Smooth muscle cell (in vitro differentiated cells): ENCODE measurements at regions not wholly inside any gene's neighbourhood (a gene's known extent, or its start where the extent isn't known, plus 50 kb on each side); places are given as distances from the start of the nearest gene placed in this dataset.
"Not testable (repeated sequence)": the region's sequence is repeated elsewhere in the genome, so short reads cannot be mapped to it uniquely, and the experiment has no call there.

ENCODE experiments used
- DNase-seq: peaks from one replicate; lab custom pipeline; 2025; ENCODE audit not compliant: unreplicated experiment; lab: John Stamatoyannopoulos, UW
- H2AFZ ChIP-seq: fragments of 200-600 bp; sonication (generic); 2 replicates; pipeline ENCODE4 v1.6.0; 2016; ENCODE audit warnings: antibody characterized with exemption, low read depth, mild to moderate bottlenecking
- H3F3A ChIP-seq: fragments of 200-600 bp; sonication (generic); 2 replicates; pipeline ENCODE4 v1.6.0; 2017; ENCODE audit warnings: antibody characterized with exemption, low read depth
- H3K27ac ChIP-seq: fragments of 200-600 bp; sonication (generic); 2 replicates; pipeline ENCODE4 v1.5.1; 2016; ENCODE audit warnings: low read depth, mild to moderate bottlenecking
- H3K27me3 ChIP-seq: fragments of 200-600 bp; sonication (generic); 2 replicates; pipeline ENCODE4 v1.6.1; 2016; ENCODE audit warnings: low read depth, mild to moderate bottlenecking
- H3K36me3 ChIP-seq: fragments of 200-600 bp; sonication (generic); 2 replicates; pipeline ENCODE4 v1.5.1; 2016; ENCODE audit warnings: low read depth
- H3K4me1 ChIP-seq: fragments of 200-600 bp; sonication (generic); 2 replicates; pipeline ENCODE4 v1.5.1; 2016; ENCODE audit warnings: low read depth
- H3K4me2 ChIP-seq: fragments of 200-600 bp; sonication (generic); 2 replicates; pipeline ENCODE4 v1.6.0; 2016; ENCODE audit warnings: mild to moderate bottlenecking
- H3K4me3 ChIP-seq: fragments of 200-600 bp; sonication (generic); 2 replicates; pipeline ENCODE4 v1.5.1; 2016; ENCODE audit warnings: mild to moderate bottlenecking
- H3K79me2 ChIP-seq: fragments of 200-600 bp; sonication (generic); 2 replicates; pipeline ENCODE4 v1.6.0; 2016; ENCODE audit warnings: low read depth, mild to moderate bottlenecking
- H3K9ac ChIP-seq: fragments of 200-600 bp; sonication (generic); 2 replicates; pipeline ENCODE4 v1.6.0; 2016; ENCODE audit warnings: low read depth
- H3K9me3 ChIP-seq: fragments of 200-600 bp; sonication (generic); replicated peaks from 2 replicates; pipeline ENCODE4 v1.5.1; 2016; ENCODE audit warnings: low read depth
- H4K20me1 ChIP-seq: fragments of 200-600 bp; sonication (generic); 2 replicates; pipeline ENCODE4 v1.6.0; 2016; ENCODE audit warnings: low read depth
- WGBS: methylation state at CpG from one replicate; pipeline ENCODE4 v1.1.7; 2016; ENCODE audit warnings: low lambda C conversion rate; 5-methylcytosine and 5-hydroxymethylcytosine counted together
- TF ChIP-seq, protein P1 (sequence below): fragments of 200-600 bp; sonication (generic); IDR thresholded peaks from 2 replicates; pipeline ENCODE4 v1.5.1; 2017; ENCODE audit warnings: borderline replicate concordance, mild to moderate bottlenecking, antibody characterized with exemption; ENCODE audit not compliant: insufficient read depth, poor library complexity, severe bottlenecking

GRCh38 chr3:67940210-67940952, 286.0 kb upstream of the SUCLG2 start:
- peak overlapping the region; percentile 58 for H3K4me2 ChIP-seq
- DNase-seq: no peak
- peak overlapping the region; percentile 33 for H3K27ac ChIP-seq
- H3K9ac ChIP-seq: no peak overlapping the region
- H3K4me3 ChIP-seq: no peak overlapping the region
- no peaks in the 10 kb centered on the region for H3K79me2 ChIP-seq
- H3F3A ChIP-seq: no peaks in the 10 kb centered on the region
- H3K36me3 ChIP-seq: no peaks in the 10 kb centered on the region
- no peaks in the 10 kb centered on the region for H3K4me1 ChIP-seq
- H3K27me3 ChIP-seq: no peaks in the 10 kb centered on the region
- no peaks in the 10 kb centered on the region for H4K20me1 ChIP-seq
- 85% methylated on average over 2 of the region's 2 CpGs for WGBS
- TF ChIP-seq, protein P1, sequence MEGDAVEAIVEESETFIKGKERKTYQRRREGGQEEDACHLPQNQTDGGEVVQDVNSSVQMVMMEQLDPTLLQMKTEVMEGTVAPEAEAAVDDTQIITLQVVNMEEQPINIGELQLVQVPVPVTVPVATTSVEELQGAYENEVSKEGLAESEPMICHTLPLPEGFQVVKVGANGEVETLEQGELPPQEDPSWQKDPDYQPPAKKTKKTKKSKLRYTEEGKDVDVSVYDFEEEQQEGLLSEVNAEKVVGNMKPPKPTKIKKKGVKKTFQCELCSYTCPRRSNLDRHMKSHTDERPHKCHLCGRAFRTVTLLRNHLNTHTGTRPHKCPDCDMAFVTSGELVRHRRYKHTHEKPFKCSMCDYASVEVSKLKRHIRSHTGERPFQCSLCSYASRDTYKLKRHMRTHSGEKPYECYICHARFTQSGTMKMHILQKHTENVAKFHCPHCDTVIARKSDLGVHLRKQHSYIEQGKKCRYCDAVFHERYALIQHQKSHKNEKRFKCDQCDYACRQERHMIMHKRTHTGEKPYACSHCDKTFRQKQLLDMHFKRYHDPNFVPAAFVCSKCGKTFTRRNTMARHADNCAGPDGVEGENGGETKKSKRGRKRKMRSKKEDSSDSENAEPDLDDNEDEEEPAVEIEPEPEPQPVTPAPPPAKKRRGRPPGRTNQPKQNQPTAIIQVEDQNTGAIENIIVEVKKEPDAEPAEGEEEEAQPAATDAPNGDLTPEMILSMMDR: peak; percentile 11
- H3K9me3 ChIP-seq: no peaks in the 10 kb centered on the region
- H2AFZ ChIP-seq: peak overlapping the region; percentile 52

DNA sequence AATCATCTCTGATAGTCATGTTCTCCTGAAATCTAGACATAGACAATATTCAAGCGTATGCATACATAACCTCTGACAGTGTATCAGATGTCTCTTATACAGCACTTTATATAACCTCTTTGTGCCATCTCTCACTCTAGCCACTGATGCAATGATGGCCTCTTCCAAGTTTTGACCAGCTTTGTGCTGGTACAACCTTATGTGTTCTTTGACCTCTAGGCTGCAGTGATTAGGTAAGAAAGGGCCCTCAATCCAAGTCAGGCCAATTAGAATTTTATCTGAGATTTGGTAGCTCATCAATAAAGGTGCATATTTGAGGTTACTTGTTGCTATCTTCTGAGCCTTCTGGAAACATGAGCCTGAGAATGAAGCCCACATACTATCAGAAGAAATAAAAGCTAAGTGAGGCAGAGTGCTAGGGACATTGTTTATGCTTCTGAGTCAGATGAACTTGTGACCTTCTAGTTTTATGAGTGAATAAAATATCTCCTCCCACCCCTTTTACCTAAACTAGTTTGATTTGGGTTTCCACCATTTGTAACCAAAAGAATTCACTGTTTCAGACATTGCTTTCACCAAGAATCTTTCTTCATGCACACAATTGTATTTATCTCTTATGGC, 283.2 kb upstream of the SUCLG2 start:
- H3K9me3 ChIP-seq: no peaks in the 10 kb centered on the region
- TF ChIP-seq, protein P1: no peak
- no peak overlapping the region for H2AFZ ChIP-seq
- no peak overlapping the region for H3K4me3 ChIP-seq
- no peak overlapping the region for H3K4me2 ChIP-seq
- H3K27ac ChIP-seq: no peak overlapping the region
- H3K9ac ChIP-seq: no peak overlapping the region
- H3K4me1 ChIP-seq: no peaks in the 10 kb centered on the region
- DNase-seq: no peak
- H4K20me1 ChIP-seq: no peaks in the 10 kb centered on the region
- WGBS: 100% methylated on average over 1 of the region's 1 CpG
- H3K27me3 ChIP-seq: no peaks in the 10 kb centered on the region
- H3K79me2 ChIP-seq: no peaks in the 10 kb centered on the region
- H3K36me3 ChIP-seq: no peaks in the 10 kb centered on the region
- H3F3A ChIP-seq: no peaks in the 10 kb centered on the region

GRCh38 chr3:67930394-67930793, 276.0 kb upstream of the SUCLG2 start:
- H4K20me1 ChIP-seq, H3K4me1 ChIP-seq, H3F3A ChIP-seq, H3K9ac ChIP-seq, H2AFZ ChIP-seq, DNase-seq, H3K9me3 ChIP-seq, H3K4me3 ChIP-seq, H3K27me3 ChIP-seq, H3K36me3 ChIP-seq, H3K79me2 ChIP-seq: not testable (repeated sequence)
- peak overlapping the region; percentile 39 for H3K27ac ChIP-seq
- peak overlapping the region; percentile 35 for H3K4me2 ChIP-seq
- 33% methylated on average over 4 of the region's 4 CpGs for WGBS

DNA sequence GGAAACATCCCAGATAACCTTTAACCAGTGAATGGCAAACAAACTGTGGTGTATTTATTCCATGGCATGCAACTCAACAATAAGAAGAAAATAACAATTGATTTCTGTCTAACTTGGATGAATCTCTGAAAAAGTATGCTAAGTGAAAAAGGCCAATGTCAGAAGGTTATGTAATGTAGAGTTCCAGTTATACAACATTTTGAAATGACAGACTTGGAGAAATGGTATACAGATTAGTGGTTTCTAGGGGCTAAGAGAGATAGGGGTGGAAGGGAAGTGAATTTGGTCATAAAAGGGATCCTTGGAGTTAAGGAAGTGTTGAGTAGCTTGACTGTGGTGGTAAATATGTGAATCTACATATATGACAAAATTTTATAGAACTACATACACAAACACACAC, 269.4 kb upstream of the SUCLG2 start:
- Histone ChIP-seq H3K4me2 (no peak overlapping the region), H3K27me3 (no peaks in the 10 kb centered on the region), H3K9me3 (no peaks in the 10 kb centered on the region), H3F3A (no peaks in the 10 kb centered on the region), H2AFZ (no peak overlapping the region), H3K4me1 (no peaks in the 10 kb centered on the region), H3K4me3 (no peak overlapping the region), H3K27ac (no peak overlapping the region), H3K36me3 (no peaks in the 10 kb centered on the region), H3K9ac (no peak overlapping the region), H3K79me2 (no peaks in the 10 kb centered on the region), H4K20me1 (no peaks in the 10 kb centered on the region)
- no peak for DNase-seq
- TF ChIP-seq, protein P1: no peak
